Peyer's patch (tissue), 4 donors: ENCODE measurements at regions not wholly inside any gene's neighbourhood (a gene's known extent, or its start where the extent isn't known, plus 50 kb on each side); places are given as distances from the start of the nearest gene placed in this dataset.

Source experiments
- POLR2A ChIP-seq, 2 donors: fragments of 450-650 bp; IDR thresholded peaks; one replicate each; pipeline ENCODE4 v1.5.1; 2017; ENCODE audit warnings: antibody characterized with exemption in 2 of 2, mild to moderate bottlenecking in 2 of 2, moderate library complexity in 2 of 2
- TF ChIP-seq, protein P1 (sequence below), 6 experiments: fragments of 450-650 bp in 4 of 6; fragments of 200-600 bp in 2 of 6; sonication (generic) in 1 of 6; IDR thresholded peaks; one replicate each; pipeline ENCODE4 v1.5.1; 2017 to 2019; ENCODE audit warnings: antibody characterized with exemption in 6 of 6, mild to moderate bottlenecking in 3 of 6, moderate library complexity in 1 of 6

GRCh38 chr5:99453196-99453595 is 524.4 kb upstream of the CHD1 start:
- TF ChIP-seq POLR2A (IDR thresholded peaks at IDR 0.05), result no peak
- TF ChIP-seq, protein P1, sequence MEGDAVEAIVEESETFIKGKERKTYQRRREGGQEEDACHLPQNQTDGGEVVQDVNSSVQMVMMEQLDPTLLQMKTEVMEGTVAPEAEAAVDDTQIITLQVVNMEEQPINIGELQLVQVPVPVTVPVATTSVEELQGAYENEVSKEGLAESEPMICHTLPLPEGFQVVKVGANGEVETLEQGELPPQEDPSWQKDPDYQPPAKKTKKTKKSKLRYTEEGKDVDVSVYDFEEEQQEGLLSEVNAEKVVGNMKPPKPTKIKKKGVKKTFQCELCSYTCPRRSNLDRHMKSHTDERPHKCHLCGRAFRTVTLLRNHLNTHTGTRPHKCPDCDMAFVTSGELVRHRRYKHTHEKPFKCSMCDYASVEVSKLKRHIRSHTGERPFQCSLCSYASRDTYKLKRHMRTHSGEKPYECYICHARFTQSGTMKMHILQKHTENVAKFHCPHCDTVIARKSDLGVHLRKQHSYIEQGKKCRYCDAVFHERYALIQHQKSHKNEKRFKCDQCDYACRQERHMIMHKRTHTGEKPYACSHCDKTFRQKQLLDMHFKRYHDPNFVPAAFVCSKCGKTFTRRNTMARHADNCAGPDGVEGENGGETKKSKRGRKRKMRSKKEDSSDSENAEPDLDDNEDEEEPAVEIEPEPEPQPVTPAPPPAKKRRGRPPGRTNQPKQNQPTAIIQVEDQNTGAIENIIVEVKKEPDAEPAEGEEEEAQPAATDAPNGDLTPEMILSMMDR (IDR thresholded peaks at IDR 0.05), result no peak
